SH-SY5Y (cell line): ENCODE measurements at regions not wholly inside any gene's neighbourhood (a gene's known extent, or its start where the extent isn't known, plus 50 kb on each side); places are given as distances from the start of the nearest gene placed in this dataset.

Source experiments
- GATA2 ChIP-seq: IDR thresholded peaks from 2 replicates; pipeline ENCODE4 v1.6.1; 2011; ENCODE audit warnings: mild to moderate bottlenecking, low read depth, low read length
- GATA3 ChIP-seq: IDR thresholded peaks from 2 replicates; pipeline ENCODE4 v1.6.1; 2011; ENCODE audit warnings: low read depth, mild to moderate bottlenecking, low read length, moderate library complexity

- TF ChIP-seq GATA2 (no peak), GATA3 (no peak)
Measured at GRCh38 chr1:59044535-59045121, 252.3 kb upstream of the FGGY start.
